ENCODE measurements at regions not wholly inside any gene's neighbourhood (a gene's known extent, or its start where the extent isn't known, plus 50 kb on each side); places are given as distances from the start of the nearest gene placed in this dataset.
A peak's percentile ranks its signal among the peaks of the same experiment; 100 is the strongest.

DNA sequence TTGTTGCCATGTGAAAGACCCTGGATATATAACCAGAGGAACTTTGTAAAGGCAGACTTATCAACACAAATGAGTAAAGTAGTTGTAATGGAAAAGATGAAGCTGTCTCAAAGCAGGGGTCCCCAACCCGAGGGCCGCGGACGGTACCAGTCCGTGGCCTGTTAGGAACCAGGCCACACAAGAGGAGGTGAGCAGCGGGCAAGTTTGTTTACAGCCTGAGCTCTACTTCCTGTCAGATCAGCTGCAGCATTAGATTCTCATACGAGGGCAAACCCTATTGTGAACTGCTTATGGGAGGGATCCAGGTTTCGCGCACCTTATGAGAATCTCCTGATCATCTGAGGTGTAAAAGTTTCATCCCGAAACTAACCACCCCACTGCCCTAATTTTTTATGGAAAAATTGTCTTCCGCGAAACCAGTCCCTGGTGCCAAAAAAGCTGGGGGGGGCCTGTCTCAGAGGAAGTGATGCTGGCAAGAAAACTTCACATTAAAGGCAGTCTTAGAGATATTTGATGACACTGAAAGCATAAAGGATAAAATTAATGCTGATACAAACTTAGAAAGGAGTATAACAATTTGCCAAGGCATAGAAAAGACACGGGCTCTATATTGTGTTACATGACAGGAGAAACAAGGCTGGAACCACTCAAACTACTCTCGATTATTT is 57.5 kb upstream of the MSTN start:
- CTCF ChIA-PET, result interaction anchor here (0.6 to 0.7 kb wide), 2 partner anchors 11 to 54 kb away, joined by 3 to 4 read pairs; no protein-coding TSS in a partner anchor
- Mint-ChIP-seq H3K27ac (no peak overlapping the region), H3K4me1 (peaks cover 2% of the 10 kb centered on the region), H3K27me3 (no peaks in the 10 kb centered on the region), H3K9me3 (no peaks in the 10 kb centered on the region), H3K4me3 (no peak overlapping the region), H3K36me3 (no peaks in the 10 kb centered on the region)
- no peak for DNase-seq

DNA sequence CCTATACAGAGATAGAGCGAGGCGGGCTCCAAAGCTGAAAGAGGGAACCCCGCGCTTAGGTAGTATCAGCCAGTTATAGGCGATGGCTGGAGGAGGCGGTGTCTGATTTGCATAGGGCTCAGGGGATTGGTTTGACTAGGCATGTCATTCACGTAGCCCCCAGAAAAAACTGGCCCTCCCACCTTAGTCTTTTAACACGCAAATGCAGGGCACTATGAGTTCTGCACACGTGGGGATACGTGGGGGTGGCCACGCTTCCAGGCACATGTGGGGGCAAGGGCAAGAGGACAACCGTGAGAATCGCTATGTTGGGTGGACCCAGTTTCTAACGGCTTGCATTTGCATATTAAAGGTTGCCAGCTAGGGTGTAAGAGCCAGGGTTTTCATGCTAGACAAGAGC is 56.7 kb upstream of the MSTN start:
- H3K4me3 Mint-ChIP-seq, result no peak overlapping the region
- no peak for DNase-seq
- H3K27ac Mint-ChIP-seq, result peak overlapping the region; percentile 17
- no peaks in the 10 kb centered on the region for H3K9me3 Mint-ChIP-seq
- H3K36me3 Mint-ChIP-seq, result no peaks in the 10 kb centered on the region
- H3K27me3 Mint-ChIP-seq, result no peaks in the 10 kb centered on the region
- CTCF ChIA-PET, result no interaction called here
- peaks cover 2% of the 10 kb centered on the region for H3K4me1 Mint-ChIP-seq

DNA sequence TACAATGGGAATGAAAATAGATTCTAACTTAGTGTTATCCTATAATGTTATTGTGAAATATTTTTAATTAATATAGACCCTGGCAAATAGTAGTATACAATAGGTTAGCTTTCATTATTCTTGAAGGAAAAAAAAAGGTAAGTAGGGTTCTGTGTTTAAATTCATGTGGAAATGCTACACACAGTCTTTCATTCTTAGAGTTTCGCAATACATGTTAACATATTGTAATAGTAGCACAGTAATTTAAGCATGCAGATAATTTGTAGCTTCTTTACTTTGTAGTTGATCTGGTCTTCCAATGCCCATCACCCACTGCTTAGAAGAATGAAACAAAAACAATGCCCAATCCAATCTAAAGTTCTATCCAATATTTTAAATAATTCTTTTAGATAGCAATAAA is 54.8 kb upstream of the MSTN start:
- H3K4me1 Mint-ChIP-seq, result peaks cover 2% of the 10 kb centered on the region
- no peaks in the 10 kb centered on the region for H3K27me3 Mint-ChIP-seq
- H3K9me3 Mint-ChIP-seq, result no peaks in the 10 kb centered on the region
- H3K27ac Mint-ChIP-seq, result no peak overlapping the region
- DNase-seq, result no peak
- no peak overlapping the region for H3K4me3 Mint-ChIP-seq
- no peaks in the 10 kb centered on the region for H3K36me3 Mint-ChIP-seq
- CTCF ChIA-PET, result interaction anchor here (0.6 kb wide), 1 partner anchor 81 kb away, joined by 4 read pairs; no protein-coding TSS in a partner anchor

DNA sequence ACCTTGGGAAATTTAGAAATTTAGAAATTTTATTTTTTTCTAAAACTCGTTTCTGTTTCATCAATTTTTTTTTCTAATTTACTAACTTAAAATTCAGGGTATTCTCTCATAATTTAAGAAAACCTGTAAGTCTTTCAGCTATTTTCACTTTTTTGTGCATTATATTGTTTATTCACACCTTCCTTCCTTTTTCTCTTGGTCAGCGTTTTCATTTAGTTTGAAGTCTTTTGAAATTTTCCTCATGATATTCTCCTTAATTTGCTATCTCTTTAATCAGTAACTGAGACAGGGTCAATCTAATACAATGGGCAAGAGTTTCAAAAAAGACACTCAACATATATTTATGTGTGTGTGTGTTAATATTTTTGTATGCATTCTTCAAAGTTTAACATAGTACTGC is 50.5 kb upstream of the MSTN start:
- no peak overlapping the region for H3K27ac Mint-ChIP-seq
- H3K36me3 Mint-ChIP-seq, result no peaks in the 10 kb centered on the region
- DNase-seq, result no peak
- no peaks in the 10 kb centered on the region for H3K4me1 Mint-ChIP-seq
- no peak overlapping the region for H3K4me3 Mint-ChIP-seq
- no peaks in the 10 kb centered on the region for H3K9me3 Mint-ChIP-seq
- CTCF ChIA-PET, result no interaction called here
- H3K27me3 Mint-ChIP-seq, result no peaks in the 10 kb centered on the region

All from activated naive CD4-positive, alpha-beta T cell treated with anti-CD3 and anti-CD28 coated beads, Interleukin-2, amount 10 ng/mL, durations not matched to agents 7 days and 5 days (primary cell).